Hepatocyte (in vitro differentiated cells): ENCODE measurements at regions not wholly inside any gene's neighbourhood (a gene's known extent, or its start where the extent isn't known, plus 50 kb on each side); places are given as distances from the start of the nearest gene placed in this dataset.

ENCODE experiments used
- EZH2phosphoT487 ChIP-seq: fragments of 200-600 bp; sonication (generic); IDR thresholded peaks from one replicate; pipeline ENCODE4 v1.6.1; 2018; ENCODE audit warnings: antibody characterized with exemption, mild to moderate bottlenecking, low read depth, moderate library complexity; ENCODE audit not compliant: unreplicated experiment, severe bottlenecking
- TF ChIP-seq, protein P1 (sequence below): fragments of 200-600 bp; sonication (generic); IDR thresholded peaks from 2 replicates; pipeline ENCODE4 v1.5.1; 2016; ENCODE audit warnings: antibody characterized with exemption, mild to moderate bottlenecking; ENCODE audit not compliant: poor library complexity

DNA sequence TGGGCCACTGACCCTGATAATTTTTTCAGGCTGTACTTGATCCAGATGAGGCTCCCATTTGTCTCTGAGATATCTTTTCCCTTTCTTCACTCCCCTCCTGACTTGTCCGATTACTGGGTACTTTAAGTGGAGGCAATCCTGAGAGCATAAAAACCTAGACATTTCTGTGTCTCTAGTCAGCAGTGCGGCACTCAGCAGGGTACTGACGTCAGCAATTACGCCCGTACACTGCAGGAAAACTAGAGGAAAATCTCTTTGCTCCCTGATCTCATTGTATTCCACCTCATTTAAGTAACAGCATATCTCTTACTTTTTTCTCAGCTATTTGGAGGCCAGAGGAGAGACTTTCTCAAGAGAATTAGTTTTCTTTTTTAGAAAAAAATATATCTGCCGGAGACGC lies 315.5 kb upstream of the OR4E1 start:
- TF ChIP-seq, protein P1, sequence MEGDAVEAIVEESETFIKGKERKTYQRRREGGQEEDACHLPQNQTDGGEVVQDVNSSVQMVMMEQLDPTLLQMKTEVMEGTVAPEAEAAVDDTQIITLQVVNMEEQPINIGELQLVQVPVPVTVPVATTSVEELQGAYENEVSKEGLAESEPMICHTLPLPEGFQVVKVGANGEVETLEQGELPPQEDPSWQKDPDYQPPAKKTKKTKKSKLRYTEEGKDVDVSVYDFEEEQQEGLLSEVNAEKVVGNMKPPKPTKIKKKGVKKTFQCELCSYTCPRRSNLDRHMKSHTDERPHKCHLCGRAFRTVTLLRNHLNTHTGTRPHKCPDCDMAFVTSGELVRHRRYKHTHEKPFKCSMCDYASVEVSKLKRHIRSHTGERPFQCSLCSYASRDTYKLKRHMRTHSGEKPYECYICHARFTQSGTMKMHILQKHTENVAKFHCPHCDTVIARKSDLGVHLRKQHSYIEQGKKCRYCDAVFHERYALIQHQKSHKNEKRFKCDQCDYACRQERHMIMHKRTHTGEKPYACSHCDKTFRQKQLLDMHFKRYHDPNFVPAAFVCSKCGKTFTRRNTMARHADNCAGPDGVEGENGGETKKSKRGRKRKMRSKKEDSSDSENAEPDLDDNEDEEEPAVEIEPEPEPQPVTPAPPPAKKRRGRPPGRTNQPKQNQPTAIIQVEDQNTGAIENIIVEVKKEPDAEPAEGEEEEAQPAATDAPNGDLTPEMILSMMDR, result no peak
- TF ChIP-seq EZH2phosphoT487, result no peak
